ENCODE measurements at regions not wholly inside any gene's neighbourhood (a gene's known extent, or its start where the extent isn't known, plus 50 kb on each side); places are given as distances from the start of the nearest gene placed in this dataset.

DNA sequence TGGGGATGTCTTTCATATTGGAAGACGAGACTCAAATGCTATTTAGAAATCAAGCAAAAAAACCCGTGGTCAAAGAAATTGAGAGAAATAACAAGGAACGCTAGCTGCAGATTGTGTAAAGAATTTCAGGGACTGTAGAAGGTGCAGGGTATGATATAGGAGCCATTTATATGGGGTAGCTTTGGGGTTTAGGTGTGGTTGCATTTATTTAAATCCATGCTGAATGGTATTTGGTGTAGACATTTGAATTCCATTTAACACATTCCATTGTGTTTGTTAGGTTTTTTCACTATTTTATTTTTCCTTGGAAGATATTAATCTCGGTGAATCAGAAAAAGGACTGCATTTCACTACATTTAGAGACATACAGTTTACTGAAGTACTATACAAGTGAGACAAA is 341.0 kb upstream of the GALNTL6 start:
- H3K4me3 ChIP-seq (ENCODE audit: low read length) = no peak overlapping the region
- TF ChIP-seq EZH2phosphoT487 (IDR thresholded peaks at IDR 0.05; ENCODE audit: borderline replicate concordance, low read length) (no peak), EZH2 (IDR thresholded peaks at IDR 0.05; ENCODE audit: low read length, unreplicated experiment) (no peak)
- TF ChIP-seq, protein P1, sequence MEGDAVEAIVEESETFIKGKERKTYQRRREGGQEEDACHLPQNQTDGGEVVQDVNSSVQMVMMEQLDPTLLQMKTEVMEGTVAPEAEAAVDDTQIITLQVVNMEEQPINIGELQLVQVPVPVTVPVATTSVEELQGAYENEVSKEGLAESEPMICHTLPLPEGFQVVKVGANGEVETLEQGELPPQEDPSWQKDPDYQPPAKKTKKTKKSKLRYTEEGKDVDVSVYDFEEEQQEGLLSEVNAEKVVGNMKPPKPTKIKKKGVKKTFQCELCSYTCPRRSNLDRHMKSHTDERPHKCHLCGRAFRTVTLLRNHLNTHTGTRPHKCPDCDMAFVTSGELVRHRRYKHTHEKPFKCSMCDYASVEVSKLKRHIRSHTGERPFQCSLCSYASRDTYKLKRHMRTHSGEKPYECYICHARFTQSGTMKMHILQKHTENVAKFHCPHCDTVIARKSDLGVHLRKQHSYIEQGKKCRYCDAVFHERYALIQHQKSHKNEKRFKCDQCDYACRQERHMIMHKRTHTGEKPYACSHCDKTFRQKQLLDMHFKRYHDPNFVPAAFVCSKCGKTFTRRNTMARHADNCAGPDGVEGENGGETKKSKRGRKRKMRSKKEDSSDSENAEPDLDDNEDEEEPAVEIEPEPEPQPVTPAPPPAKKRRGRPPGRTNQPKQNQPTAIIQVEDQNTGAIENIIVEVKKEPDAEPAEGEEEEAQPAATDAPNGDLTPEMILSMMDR (conservative IDR thresholded peaks at IDR 0.05; ENCODE audit: low read depth, low read length) = no peak
- H3K79me2 ChIP-seq (ENCODE audit: low read length) = no peaks in the 10 kb centered on the region
- H3K9ac ChIP-seq (ENCODE audit: low read length) = no peak overlapping the region
- DNase-seq = no peak
- ChIA-PET CTCF (no interaction called here), POLR2A (ENCODE audit: unreplicated experiment) (no interaction called here)
- no peak for ATAC-seq
- no peaks in the 10 kb centered on the region for H4K20me1 ChIP-seq (ENCODE audit: low read length)
- no peaks in the 10 kb centered on the region for H3K36me3 ChIP-seq (ENCODE audit: low read depth, low read length)
- H3K9me2 ChIP-seq (replicated peaks; ENCODE audit: low read length) = no peaks in the 10 kb centered on the region
- H2AFZ ChIP-seq (ENCODE audit: low read length) = no peak overlapping the region
- no TSS peak for BruUV-seq (replicated peaks)
- H3K9me3 ChIP-seq (ENCODE audit: low read length) = no peaks in the 10 kb centered on the region
- no peak overlapping the region for H3K27ac ChIP-seq (ENCODE audit: low read length)
- H3K27me3 ChIP-seq (ENCODE audit: low read length) = no peaks in the 10 kb centered on the region
- no peaks in the 10 kb centered on the region for H3K4me1 ChIP-seq (ENCODE audit: insufficient read depth, low read length)
- no peaks in the 10 kb centered on the region for H3F3A ChIP-seq (ENCODE audit: low read length, unreplicated experiment)
- intact Hi-C loops (cut with micrococcal nuclease) = no loop called here
- H3K4me2 ChIP-seq (ENCODE audit: low read length) = no peak overlapping the region

DNA sequence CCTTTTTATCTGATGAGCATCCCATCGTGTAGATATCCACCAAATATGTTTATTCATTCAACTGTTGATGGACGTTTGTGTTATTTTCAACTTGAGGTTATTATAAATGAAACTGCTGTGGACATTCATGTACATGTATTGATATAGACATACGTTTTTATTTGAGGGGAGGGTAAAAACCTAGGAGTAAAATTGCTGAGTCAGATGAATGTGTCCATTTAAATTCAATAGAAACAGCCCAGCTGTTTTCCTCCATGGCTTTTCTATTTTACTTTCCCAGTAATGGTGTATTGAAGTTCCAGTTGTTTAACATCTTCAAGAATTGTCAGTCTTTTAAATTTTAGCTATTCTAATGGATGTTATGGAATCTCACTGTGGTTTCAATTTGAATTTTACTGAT is 348.7 kb upstream of the GALNTL6 start:
- Histone ChIP-seq H3K4me1 (ENCODE audit: insufficient read depth, low read length) (no peaks in the 10 kb centered on the region), H3K79me2 (ENCODE audit: low read length) (no peaks in the 10 kb centered on the region), H3K36me3 (ENCODE audit: low read depth, low read length) (no peaks in the 10 kb centered on the region), H4K20me1 (ENCODE audit: low read length) (no peaks in the 10 kb centered on the region), H3K4me2 (ENCODE audit: low read length) (no peak overlapping the region), H3K9me2 (replicated peaks; ENCODE audit: low read length) (no peaks in the 10 kb centered on the region), H2AFZ (ENCODE audit: low read length) (no peak overlapping the region), H3F3A (ENCODE audit: low read length, unreplicated experiment) (no peaks in the 10 kb centered on the region), H3K27me3 (ENCODE audit: low read length) (no peaks in the 10 kb centered on the region), H3K4me3 (ENCODE audit: low read length) (no peak overlapping the region), H3K27ac (ENCODE audit: low read length) (no peak overlapping the region), H3K9ac (ENCODE audit: low read length) (no peak overlapping the region), H3K9me3 (ENCODE audit: low read length) (no peaks in the 10 kb centered on the region)
- ChIA-PET CTCF (no interaction called here), POLR2A (ENCODE audit: unreplicated experiment) (no interaction called here)
- TF ChIP-seq, protein P1 (conservative IDR thresholded peaks at IDR 0.05; ENCODE audit: low read depth, low read length) = no peak
- no peak for TF ChIP-seq EZH2 (IDR thresholded peaks at IDR 0.05; ENCODE audit: low read length, unreplicated experiment)
- TF ChIP-seq EZH2phosphoT487 (IDR thresholded peaks at IDR 0.05; ENCODE audit: borderline replicate concordance, low read length) = no peak
- no TSS peak for BruUV-seq (replicated peaks)
- DNase-seq (no peak), ATAC-seq (no peak)
- intact Hi-C loops (cut with micrococcal nuclease) = no loop called here

DNA sequence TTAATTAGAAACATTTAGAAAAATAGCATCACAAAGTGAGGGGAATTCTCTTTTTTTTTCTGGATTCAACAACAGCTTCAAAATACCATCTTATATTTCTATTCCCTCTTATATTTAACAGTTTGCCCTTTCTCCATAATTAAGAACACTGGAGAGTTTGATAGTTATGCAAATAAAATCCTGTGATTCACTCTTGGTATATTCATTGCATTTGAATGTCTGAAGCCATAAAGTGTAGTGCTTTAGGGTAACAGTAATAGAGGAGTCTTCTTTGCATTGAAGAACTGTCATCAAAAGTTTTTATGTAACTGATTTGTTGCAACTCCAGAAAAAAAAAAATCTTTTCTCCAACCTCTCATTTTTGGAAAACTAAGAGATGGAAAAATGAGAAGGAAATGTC is 352.0 kb upstream of the GALNTL6 start:
- Histone ChIP-seq H3K4me2 (ENCODE audit: low read length) (no peak overlapping the region), H3K79me2 (ENCODE audit: low read length) (no peaks in the 10 kb centered on the region), H3K4me3 (ENCODE audit: low read length) (no peak overlapping the region), H3K9ac (ENCODE audit: low read length) (no peak overlapping the region), H3K27ac (ENCODE audit: low read length) (no peak overlapping the region), H4K20me1 (ENCODE audit: low read length) (no peaks in the 10 kb centered on the region), H3K9me3 (ENCODE audit: low read length) (no peaks in the 10 kb centered on the region), H3K4me1 (ENCODE audit: insufficient read depth, low read length) (no peaks in the 10 kb centered on the region), H3F3A (ENCODE audit: low read length, unreplicated experiment) (no peaks in the 10 kb centered on the region), H2AFZ (ENCODE audit: low read length) (no peak overlapping the region), H3K36me3 (ENCODE audit: low read depth, low read length) (no peaks in the 10 kb centered on the region), H3K27me3 (ENCODE audit: low read length) (no peaks in the 10 kb centered on the region), H3K9me2 (replicated peaks; ENCODE audit: low read length) (no peaks in the 10 kb centered on the region)
- no TSS peak for BruUV-seq (replicated peaks)
- DNase-seq = no peak
- ChIA-PET POLR2A (ENCODE audit: unreplicated experiment) (no interaction called here), CTCF (no interaction called here)
- intact Hi-C loops (cut with micrococcal nuclease) = no loop called here
- no peak for ATAC-seq
- TF ChIP-seq, protein P1 (conservative IDR thresholded peaks at IDR 0.05; ENCODE audit: low read depth, low read length) = no peak
- no peak for TF ChIP-seq EZH2phosphoT487 (IDR thresholded peaks at IDR 0.05; ENCODE audit: borderline replicate concordance, low read length)
- no peak for TF ChIP-seq EZH2 (IDR thresholded peaks at IDR 0.05; ENCODE audit: low read length, unreplicated experiment)
